Transverse colon (tissue), 3 donors: ENCODE measurements at regions not wholly inside any gene's neighbourhood (a gene's known extent, or its start where the extent isn't known, plus 50 kb on each side); places are given as distances from the start of the nearest gene placed in this dataset.

Experiments
- POLR2A ChIP-seq: fragments of 450-650 bp; IDR thresholded peaks from one replicate; pipeline ENCODE4 v1.6.1; 2016; ENCODE audit warnings: antibody characterized with exemption, mild to moderate bottlenecking, moderate library complexity
- TF ChIP-seq, protein P1 (sequence below), 5 experiments: fragments of 200-600 bp in 3 of 5; fragments of 450-650 bp in 2 of 5; sonication (generic) in 3 of 5; IDR thresholded peaks; 1 replicate in 2 of 5; 2 replicates in 3 of 5; pipeline ENCODE4 v1.5.1; 2016 to 2017; ENCODE audit warnings: antibody characterized with exemption in 5 of 5, inconsistent platforms in 3 of 5, mild to moderate bottlenecking in 2 of 5, moderate library complexity in 1 of 5

DNA sequence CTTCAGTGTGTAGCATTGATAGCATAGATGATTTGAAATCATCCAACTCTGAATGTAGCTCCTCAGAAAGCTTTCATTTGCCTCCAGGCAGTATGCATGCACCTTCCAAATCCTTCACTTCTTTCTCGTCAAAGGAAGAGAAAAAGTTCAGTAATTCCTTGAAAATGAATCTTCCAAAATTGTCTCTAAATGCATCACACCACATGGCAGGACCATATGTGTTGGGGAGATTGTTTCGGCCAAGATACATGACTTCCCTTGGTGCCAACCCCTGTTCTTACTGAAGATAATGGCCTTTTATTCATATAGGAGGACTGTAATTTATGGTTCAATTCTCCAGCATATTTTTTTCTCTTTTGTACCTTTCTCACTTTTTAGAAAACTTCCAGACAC is 315.6 kb upstream of the SPRY2 start:
- TF ChIP-seq, protein P1, sequence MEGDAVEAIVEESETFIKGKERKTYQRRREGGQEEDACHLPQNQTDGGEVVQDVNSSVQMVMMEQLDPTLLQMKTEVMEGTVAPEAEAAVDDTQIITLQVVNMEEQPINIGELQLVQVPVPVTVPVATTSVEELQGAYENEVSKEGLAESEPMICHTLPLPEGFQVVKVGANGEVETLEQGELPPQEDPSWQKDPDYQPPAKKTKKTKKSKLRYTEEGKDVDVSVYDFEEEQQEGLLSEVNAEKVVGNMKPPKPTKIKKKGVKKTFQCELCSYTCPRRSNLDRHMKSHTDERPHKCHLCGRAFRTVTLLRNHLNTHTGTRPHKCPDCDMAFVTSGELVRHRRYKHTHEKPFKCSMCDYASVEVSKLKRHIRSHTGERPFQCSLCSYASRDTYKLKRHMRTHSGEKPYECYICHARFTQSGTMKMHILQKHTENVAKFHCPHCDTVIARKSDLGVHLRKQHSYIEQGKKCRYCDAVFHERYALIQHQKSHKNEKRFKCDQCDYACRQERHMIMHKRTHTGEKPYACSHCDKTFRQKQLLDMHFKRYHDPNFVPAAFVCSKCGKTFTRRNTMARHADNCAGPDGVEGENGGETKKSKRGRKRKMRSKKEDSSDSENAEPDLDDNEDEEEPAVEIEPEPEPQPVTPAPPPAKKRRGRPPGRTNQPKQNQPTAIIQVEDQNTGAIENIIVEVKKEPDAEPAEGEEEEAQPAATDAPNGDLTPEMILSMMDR (IDR thresholded peaks at IDR 0.05), result no peak
- no peak for TF ChIP-seq POLR2A
